Transverse colon (tissue), 4 donors: ENCODE measurements at regions not wholly inside any gene's neighbourhood (a gene's known extent, or its start where the extent isn't known, plus 50 kb on each side); places are given as distances from the start of the nearest gene placed in this dataset.

ENCODE experiments used
- DNase-seq: peaks from one replicate; pipeline ENCODE4 v3.0.0-alpha.2; 2019
- H3K27ac ChIP-seq, 4 donors: fragments of 200-600 bp; sonication (generic); 2 replicates each; pipeline ENCODE4 v1.5.1; 2016 to 2018; ENCODE audit warnings: inconsistent platforms in 4 of 4
- H3K27me3 ChIP-seq: fragments of 200-600 bp; sonication (generic); 2 replicates; pipeline ENCODE4 v1.5.1; 2017; ENCODE audit warnings: inconsistent platforms
- H3K36me3 ChIP-seq, 4 donors: fragments of 200-600 bp; sonication (generic); 2 replicates each; pipeline ENCODE4 v1.5.1; 2017 to 2019; ENCODE audit warnings: inconsistent platforms in 4 of 4
- H3K4me1 ChIP-seq, 4 donors: fragments of 200-600 bp; sonication (generic); 2 replicates each; pipeline ENCODE4 v1.5.1; 2017 to 2020; ENCODE audit warnings: inconsistent platforms in 4 of 4
- H3K4me3 ChIP-seq, 4 donors: fragments of 200-600 bp; sonication (generic); 1 replicate in 1 of 4; 2 replicates in 3 of 4; pipeline versions ENCODE4 v1.5.1 to v1.6.1; 2017 to 2019; ENCODE audit warnings: inconsistent platforms in 4 of 4
- H3K9me3 ChIP-seq, 2 donors: fragments of 200-600 bp; sonication (generic); 2 replicates each; pipeline ENCODE4 v1.5.1; 2017 to 2019; ENCODE audit warnings: inconsistent platforms in 2 of 2
- CTCF ChIP-seq, 5 experiments: fragments of 200-600 bp in 3 of 5; fragments of 450-650 bp in 2 of 5; sonication (generic) in 3 of 5; IDR thresholded peaks; 1 replicate in 2 of 5; 2 replicates in 3 of 5; pipeline ENCODE4 v1.5.1; 2016 to 2017; ENCODE audit warnings: antibody characterized with exemption in 5 of 5, inconsistent platforms in 3 of 5, mild to moderate bottlenecking in 2 of 5, moderate library complexity in 1 of 5
- EP300 ChIP-seq: sonication (generic); formaldehyde crosslinking; IDR thresholded peaks from one replicate; pipeline ENCODE4 v1.6.1; 2017; ENCODE audit warnings: antibody characterized with exemption, low read depth
- POLR2A ChIP-seq: fragments of 450-650 bp; IDR thresholded peaks from one replicate; pipeline ENCODE4 v1.6.1; 2016; ENCODE audit warnings: antibody characterized with exemption, mild to moderate bottlenecking, moderate library complexity
- POLR2AphosphoS5 ChIP-seq, 3 donors: sonication (generic); formaldehyde crosslinking; IDR thresholded peaks; one replicate each; pipeline ENCODE4 v1.6.1; 2016; ENCODE audit warnings: antibody characterized with exemption in 3 of 3
- WGBS, 2 donors: methylation state at CpG; one replicate each; pipeline ENCODE4 v1.1.5; 2018; ENCODE audit warnings: low coverage in 1 of 2; 5-methylcytosine and 5-hydroxymethylcytosine counted together
- in situ Hi-C, 4 donors: fragments of 200-750 bp; cut with MboI; loops; one replicate each; pipeline versions ENCODE4 v1.15.0 to v1.15.1; 2017; ENCODE audit warnings: low sequenced_read_pairs in 3 of 4, low pct_ligation_motif_present in 1 of 4, low pct_unique_long_range_greater_than_20kb in 1 of 4
- intact Hi-C: fragments of 100-400 bp; cut with DNase I; formaldehyde crosslinking; loops from one replicate; pipeline ENCODE4 v1.15.1; 2023; ENCODE audit warnings: low total_unique reads

- no peak overlapping the region for H3K4me3 ChIP-seq
- in situ Hi-C loops (no loop called here), intact Hi-C loops (no loop called here)
- H3K36me3 ChIP-seq = no peaks in the 10 kb centered on the region
- 85 to 86% methylated on average over 6 to 7 of the region's 7 CpGs for WGBS, 2 donors
- H3K27me3 ChIP-seq = no peaks in the 10 kb centered on the region
- H3K9me3 ChIP-seq = no peaks in the 10 kb centered on the region
- H3K27ac ChIP-seq = no peak overlapping the region
- H3K4me1 ChIP-seq = peaks cover 0 to 7% (median 0%) of the 10 kb centered on the region in 4 donors
- TF ChIP-seq POLR2A (no peak), CTCF (IDR thresholded peaks at IDR 0.05) (no peak), POLR2AphosphoS5 (IDR thresholded peaks at IDR 0.05) (no peak), EP300 (no peak)
- DNase-seq = no peak
These were observed 66.7 kb upstream of the HS6ST1 start for GRCh38 chr2:128385365-128385764.

- intact Hi-C loops (no loop called here), in situ Hi-C loops (no loop called here)
- H3K36me3 ChIP-seq = no peaks in the 10 kb centered on the region
- no peak for DNase-seq
- no peak overlapping the region for H3K4me3 ChIP-seq
- WGBS, 2 donors = 94% methylated on average over 14 of the region's 14 CpGs; no CpG with 5 or more reads in 1 of the 2 donors
- peaks cover 0 to under 1% (median 0%) of the 10 kb centered on the region in 4 donors for H3K4me1 ChIP-seq
- TF ChIP-seq EP300 (no peak), POLR2A (no peak), CTCF (IDR thresholded peaks at IDR 0.05) (no peak), POLR2AphosphoS5 (IDR thresholded peaks at IDR 0.05) (no peak)
- no peaks in the 10 kb centered on the region for H3K27me3 ChIP-seq
- no peak overlapping the region for H3K27ac ChIP-seq
- H3K9me3 ChIP-seq = no peaks in the 10 kb centered on the region
These were observed 67.4 kb upstream of the HS6ST1 start for GRCh38 chr2:128386066-128386465.

GRCh38 chr2:128388499-128388941 is 69.9 kb upstream of the HS6ST1 start:
- Histone ChIP-seq H3K4me3 (no peak overlapping the region), H3K27me3 (no peaks in the 10 kb centered on the region), H3K4me1 (no peaks in the 10 kb centered on the region), H3K27ac (no peak overlapping the region), H3K9me3 (no peaks in the 10 kb centered on the region), H3K36me3 (no peaks in the 10 kb centered on the region)
- no peak for DNase-seq
- intact Hi-C loops (no loop called here), in situ Hi-C loops (no loop called here)
- WGBS, 2 donors = 70% methylated on average over 8 of the region's 8 CpGs; no CpG with 5 or more reads in 1 of the 2 donors
- no peak for TF ChIP-seq EP300
- no peak for TF ChIP-seq POLR2AphosphoS5 (IDR thresholded peaks at IDR 0.05)
- no peak for TF ChIP-seq CTCF (IDR thresholded peaks at IDR 0.05)
- no peak for TF ChIP-seq POLR2A

GRCh38 chr2:128389388-128390086 is 70.9 kb upstream of the HS6ST1 start:
- Histone ChIP-seq H3K9me3 (no peaks in the 10 kb centered on the region), H3K36me3 (no peaks in the 10 kb centered on the region), H3K27me3 (no peaks in the 10 kb centered on the region), H3K4me1 (no peaks in the 10 kb centered on the region), H3K4me3 (no peak overlapping the region), H3K27ac (no peak overlapping the region)
- TF ChIP-seq EP300 = no peak
- TF ChIP-seq CTCF (IDR thresholded peaks at IDR 0.05) = no peak
- no peak for TF ChIP-seq POLR2A
- no peak for TF ChIP-seq POLR2AphosphoS5 (IDR thresholded peaks at IDR 0.05)
- DNase-seq = no peak
- WGBS, 2 donors = 80 to 91% methylated on average over 3 to 16 of the region's 16 CpGs
- intact Hi-C loops = no loop called here
- in situ Hi-C loops = no loop called here
